WTC11 (cell line): ENCODE measurements at regions not wholly inside any gene's neighbourhood (a gene's known extent, or its start where the extent isn't known, plus 50 kb on each side); places are given as distances from the start of the nearest gene placed in this dataset.
"Not testable (repeated sequence)": the region's sequence is repeated elsewhere in the genome, so short reads cannot be mapped to it uniquely, and the experiment has no call there.

Experiments used
- ATAC-seq: fragments of 200-7000 bp; cut with Tn5 transposase; 2 replicates; pipeline ENCODE4 v1.10.0; 2021; ENCODE audit warnings: mild to moderate bottlenecking, moderate library complexity
- CTCF ChIA-PET: fragments of 300-600 bp; sonication (Branson Sonifier 250); formaldehyde crosslinking; loops from one replicate; lab custom pipeline; 2021; ENCODE audit warnings: antibody characterized with exemption; lab: Charles Lee
- POLR2A ChIA-PET: fragments of 350-600 bp; sonication (Branson Sonifier 250); formaldehyde crosslinking; loops from one replicate; lab custom pipeline; 2021; ENCODE audit warnings: antibody characterized with exemption; lab: Charles Lee
- DNase-seq: peaks from one replicate; pipeline ENCODE4 v3.0.0; 2021; ENCODE audit warnings: low spot score
- H3K27ac Mint-ChIP-seq: 2 replicates; pipeline ENCODE4 v1.8.0; 2021; ENCODE audit warnings: mixed read lengths
- H3K27me3 Mint-ChIP-seq: 2 replicates; pipeline ENCODE4 v1.8.0; 2021; ENCODE audit warnings: low read depth, mild to moderate bottlenecking, moderate library complexity, mixed read lengths
- H3K36me3 Mint-ChIP-seq: 2 replicates; pipeline ENCODE4 v1.8.0; 2021; ENCODE audit warnings: mixed read lengths
- H3K4me1 Mint-ChIP-seq: 2 replicates; pipeline ENCODE4 v1.8.0; 2022; ENCODE audit warnings: mixed read lengths
- H3K4me3 Mint-ChIP-seq: 2 replicates; pipeline ENCODE4 v1.8.0; 2021; ENCODE audit warnings: mild to moderate bottlenecking, moderate library complexity, mixed read lengths
- H3K9me3 Mint-ChIP-seq: 2 replicates; pipeline ENCODE4 v1.8.0; 2021; ENCODE audit warnings: mixed read lengths
- ESRRA ChIP-seq: sonication (generic); formaldehyde crosslinking; IDR thresholded peaks from 2 replicates; pipeline ENCODE4 v1.8.1; 2022; ENCODE audit warnings: mild to moderate bottlenecking, missing genetic modification reagents, borderline replicate concordance
- GRHL2 ChIP-seq: fragments of 250-450 bp; sonication (Bioruptor Pico); IDR thresholded peaks from 2 replicates; pipeline ENCODE4 v1.8.0; 2022; ENCODE audit warnings: mild to moderate bottlenecking, moderate library complexity; ENCODE audit not compliant: insufficient replicate concordance, severe bottlenecking
- JUN ChIP-seq: sonication (generic); formaldehyde crosslinking; IDR thresholded peaks from 2 replicates; pipeline ENCODE4 v1.8.0; 2023; ENCODE audit warnings: mild to moderate bottlenecking, missing genetic modification reagents
- NFYB ChIP-seq: sonication (generic); formaldehyde crosslinking; conservative IDR thresholded peaks from 2 replicates; pipeline ENCODE4 v1.8.0; 2022; ENCODE audit warnings: low read depth, missing genetic modification reagents
- PRRX2 ChIP-seq: fragments of 250-450 bp; sonication (Bioruptor Pico); IDR thresholded peaks from 2 replicates; pipeline ENCODE4 v1.8.0; 2021; ENCODE audit warnings: mild to moderate bottlenecking
- SP1 ChIP-seq: sonication (generic); formaldehyde crosslinking; conservative IDR thresholded peaks from 2 replicates; pipeline ENCODE4 v1.8.1; 2022; ENCODE audit warnings: missing genetic modification reagents
- ZNF423 ChIP-seq: fragments of 250-450 bp; sonication (Bioruptor Pico); IDR thresholded peaks from 2 replicates; pipeline ENCODE4 v2.1.2; 2022; ENCODE audit warnings: mild to moderate bottlenecking, moderate library complexity
- TF ChIP-seq, protein P1 (sequence below): sonication (generic); formaldehyde crosslinking; IDR thresholded peaks from 2 replicates; pipeline ENCODE4 v1.8.0; 2022; ENCODE audit warnings: mild to moderate bottlenecking, missing genetic modification reagents
- TF ChIP-seq, protein P2 (sequence below): sonication (generic); formaldehyde crosslinking; IDR thresholded peaks from 2 replicates; pipeline ENCODE4 v1.8.1; 2023; ENCODE audit warnings: mild to moderate bottlenecking, missing genetic modification reagents, moderate library complexity
- TF ChIP-seq, protein P3 (sequence below): sonication (generic); formaldehyde crosslinking; IDR thresholded peaks from 2 replicates; pipeline ENCODE4 v1.8.1; 2022; ENCODE audit warnings: mild to moderate bottlenecking, moderate library complexity, missing genetic modification reagents
- TF ChIP-seq, protein P4 (sequence below): sonication (generic); formaldehyde crosslinking; IDR thresholded peaks from 2 replicates; pipeline ENCODE4 v1.8.0; 2023; ENCODE audit warnings: missing genetic modification reagents, mild to moderate bottlenecking, borderline replicate concordance
- TF ChIP-seq, protein P5 (sequence below): sonication (generic); formaldehyde crosslinking; conservative IDR thresholded peaks from 2 replicates; pipeline ENCODE4 v1.8.1; 2023; ENCODE audit warnings: mild to moderate bottlenecking, low read depth, missing genetic modification reagents, moderate library complexity
- TF ChIP-seq, protein P6 (sequence below): sonication (generic); formaldehyde crosslinking; IDR thresholded peaks from 2 replicates; pipeline ENCODE4 v1.8.1; 2022; ENCODE audit warnings: mild to moderate bottlenecking, missing genetic modification reagents, moderate library complexity, borderline replicate concordance

DNA sequence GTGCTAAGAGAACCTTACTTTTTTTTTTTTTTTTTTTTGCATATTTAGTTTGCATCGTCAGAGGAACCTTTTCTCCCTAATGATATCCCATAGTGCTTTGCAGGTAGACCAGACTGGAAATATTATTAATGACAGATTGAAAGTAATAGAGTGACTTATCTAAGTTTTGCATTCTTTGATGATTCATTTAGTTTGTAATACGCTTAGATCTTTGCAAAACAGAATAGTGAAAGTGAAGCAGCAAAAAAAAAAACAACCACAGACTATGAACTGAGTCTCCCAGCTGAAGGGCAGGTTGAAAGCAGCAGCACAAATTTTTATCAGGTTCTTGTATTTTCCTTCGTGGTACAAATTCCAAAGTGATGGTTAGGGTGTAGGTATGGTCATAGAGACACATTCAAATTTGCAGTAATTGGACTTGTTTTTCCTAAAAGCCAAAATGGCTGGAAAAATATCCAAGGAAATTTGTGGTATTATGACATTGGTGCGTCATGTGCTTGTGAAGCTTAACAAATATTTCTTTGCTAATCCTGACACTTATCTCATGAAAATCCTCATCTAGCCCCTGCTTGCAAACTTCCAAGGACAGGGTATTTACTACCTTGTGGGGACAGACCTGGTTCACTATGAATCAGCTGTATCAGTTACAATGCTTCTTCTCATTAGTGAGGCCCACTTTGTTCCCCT is 81.8 kb upstream of the CREB5 start:
- Mint-ChIP-seq H3K9me3 (peaks cover 18% of the 10 kb centered on the region), H3K27ac (no peak overlapping the region), H3K4me1 (peaks cover 10% of the 10 kb centered on the region; the same call in 1 of the 2 replicates), H3K27me3 (no peaks in the 10 kb centered on the region), H3K4me3 (no peak overlapping the region), H3K36me3 (no peaks in the 10 kb centered on the region)
- ChIA-PET CTCF (interaction anchor here (0.7 to 1.2 kb wide), 2 partner anchors 33 to 200 kb away, joined by 3 to 4 read pairs; no protein-coding TSS in a partner anchor), POLR2A (no interaction called here)
- no peak for ATAC-seq
- DNase-seq = no peak
- TF ChIP-seq, protein P1, sequence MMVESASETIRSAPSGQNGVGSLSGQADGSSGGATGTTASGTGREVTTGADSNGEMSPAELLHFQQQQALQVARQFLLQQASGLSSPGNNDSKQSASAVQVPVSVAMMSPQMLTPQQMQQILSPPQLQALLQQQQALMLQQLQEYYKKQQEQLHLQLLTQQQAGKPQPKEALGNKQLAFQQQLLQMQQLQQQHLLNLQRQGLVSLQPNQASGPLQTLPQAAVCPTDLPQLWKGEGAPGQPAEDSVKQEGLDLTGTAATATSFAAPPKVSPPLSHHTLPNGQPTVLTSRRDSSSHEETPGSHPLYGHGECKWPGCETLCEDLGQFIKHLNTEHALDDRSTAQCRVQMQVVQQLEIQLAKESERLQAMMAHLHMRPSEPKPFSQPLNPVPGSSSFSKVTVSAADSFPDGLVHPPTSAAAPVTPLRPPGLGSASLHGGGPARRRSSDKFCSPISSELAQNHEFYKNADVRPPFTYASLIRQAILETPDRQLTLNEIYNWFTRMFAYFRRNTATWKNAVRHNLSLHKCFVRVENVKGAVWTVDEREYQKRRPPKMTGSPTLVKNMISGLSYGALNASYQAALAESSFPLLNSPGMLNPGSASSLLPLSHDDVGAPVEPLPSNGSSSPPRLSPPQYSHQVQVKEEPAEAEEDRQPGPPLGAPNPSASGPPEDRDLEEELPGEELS (CRISPR knock-in tag) = no peak
- TF ChIP-seq, protein P2, sequence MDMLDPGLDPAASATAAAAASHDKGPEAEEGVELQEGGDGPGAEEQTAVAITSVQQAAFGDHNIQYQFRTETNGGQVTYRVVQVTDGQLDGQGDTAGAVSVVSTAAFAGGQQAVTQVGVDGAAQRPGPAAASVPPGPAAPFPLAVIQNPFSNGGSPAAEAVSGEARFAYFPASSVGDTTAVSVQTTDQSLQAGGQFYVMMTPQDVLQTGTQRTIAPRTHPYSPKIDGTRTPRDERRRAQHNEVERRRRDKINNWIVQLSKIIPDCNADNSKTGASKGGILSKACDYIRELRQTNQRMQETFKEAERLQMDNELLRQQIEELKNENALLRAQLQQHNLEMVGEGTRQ (CRISPR knock-in tag) = no peak
- TF ChIP-seq, protein P3, sequence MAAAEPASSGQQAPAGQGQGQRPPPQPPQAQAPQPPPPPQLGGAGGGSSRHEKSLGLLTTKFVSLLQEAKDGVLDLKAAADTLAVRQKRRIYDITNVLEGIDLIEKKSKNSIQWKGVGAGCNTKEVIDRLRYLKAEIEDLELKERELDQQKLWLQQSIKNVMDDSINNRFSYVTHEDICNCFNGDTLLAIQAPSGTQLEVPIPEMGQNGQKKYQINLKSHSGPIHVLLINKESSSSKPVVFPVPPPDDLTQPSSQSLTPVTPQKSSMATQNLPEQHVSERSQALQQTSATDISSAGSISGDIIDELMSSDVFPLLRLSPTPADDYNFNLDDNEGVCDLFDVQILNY (CRISPR knock-in tag) = no peak
- TF ChIP-seq, protein P4, sequence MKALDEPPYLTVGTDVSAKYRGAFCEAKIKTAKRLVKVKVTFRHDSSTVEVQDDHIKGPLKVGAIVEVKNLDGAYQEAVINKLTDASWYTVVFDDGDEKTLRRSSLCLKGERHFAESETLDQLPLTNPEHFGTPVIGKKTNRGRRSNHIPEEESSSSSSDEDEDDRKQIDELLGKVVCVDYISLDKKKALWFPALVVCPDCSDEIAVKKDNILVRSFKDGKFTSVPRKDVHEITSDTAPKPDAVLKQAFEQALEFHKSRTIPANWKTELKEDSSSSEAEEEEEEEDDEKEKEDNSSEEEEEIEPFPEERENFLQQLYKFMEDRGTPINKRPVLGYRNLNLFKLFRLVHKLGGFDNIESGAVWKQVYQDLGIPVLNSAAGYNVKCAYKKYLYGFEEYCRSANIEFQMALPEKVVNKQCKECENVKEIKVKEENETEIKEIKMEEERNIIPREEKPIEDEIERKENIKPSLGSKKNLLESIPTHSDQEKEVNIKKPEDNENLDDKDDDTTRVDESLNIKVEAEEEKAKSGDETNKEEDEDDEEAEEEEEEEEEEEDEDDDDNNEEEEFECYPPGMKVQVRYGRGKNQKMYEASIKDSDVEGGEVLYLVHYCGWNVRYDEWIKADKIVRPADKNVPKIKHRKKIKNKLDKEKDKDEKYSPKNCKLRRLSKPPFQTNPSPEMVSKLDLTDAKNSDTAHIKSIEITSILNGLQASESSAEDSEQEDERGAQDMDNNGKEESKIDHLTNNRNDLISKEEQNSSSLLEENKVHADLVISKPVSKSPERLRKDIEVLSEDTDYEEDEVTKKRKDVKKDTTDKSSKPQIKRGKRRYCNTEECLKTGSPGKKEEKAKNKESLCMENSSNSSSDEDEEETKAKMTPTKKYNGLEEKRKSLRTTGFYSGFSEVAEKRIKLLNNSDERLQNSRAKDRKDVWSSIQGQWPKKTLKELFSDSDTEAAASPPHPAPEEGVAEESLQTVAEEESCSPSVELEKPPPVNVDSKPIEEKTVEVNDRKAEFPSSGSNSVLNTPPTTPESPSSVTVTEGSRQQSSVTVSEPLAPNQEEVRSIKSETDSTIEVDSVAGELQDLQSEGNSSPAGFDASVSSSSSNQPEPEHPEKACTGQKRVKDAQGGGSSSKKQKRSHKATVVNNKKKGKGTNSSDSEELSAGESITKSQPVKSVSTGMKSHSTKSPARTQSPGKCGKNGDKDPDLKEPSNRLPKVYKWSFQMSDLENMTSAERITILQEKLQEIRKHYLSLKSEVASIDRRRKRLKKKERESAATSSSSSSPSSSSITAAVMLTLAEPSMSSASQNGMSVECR (CRISPR knock-in tag) = no peak

DNA sequence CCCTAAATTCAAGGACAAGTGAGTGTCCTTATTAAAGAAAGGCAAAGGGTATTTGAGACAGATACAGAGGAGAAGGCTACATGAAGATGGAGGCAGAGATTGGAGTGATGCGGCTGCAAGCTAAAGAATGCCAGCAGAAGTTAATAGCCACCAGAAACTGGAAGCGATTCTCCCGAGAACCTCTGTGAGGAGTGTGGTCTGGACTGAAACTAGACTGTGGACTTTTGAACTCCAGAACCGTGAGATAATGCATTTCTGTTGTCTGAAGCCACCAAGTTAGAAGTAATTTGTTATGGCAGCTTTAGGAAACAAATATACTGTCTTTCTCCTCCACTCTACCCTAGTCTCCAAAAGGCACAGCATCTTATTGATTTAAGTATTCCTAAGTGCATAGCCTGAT is 80.3 kb upstream of the CREB5 start:
- H3K4me1 Mint-ChIP-seq = peaks cover 10% of the 10 kb centered on the region; the same call in 1 of the 2 replicates
- no peaks in the 10 kb centered on the region for H3K27me3 Mint-ChIP-seq
- ATAC-seq (no peak), DNase-seq (no peak)
- ChIA-PET POLR2A (no interaction called here), CTCF (interaction anchor here (1.7 kb wide), 1 partner anchor 16 kb away, joined by 4 read pairs; no protein-coding TSS in a partner anchor)
- no peaks in the 10 kb centered on the region for H3K36me3 Mint-ChIP-seq
- no peak overlapping the region for H3K4me3 Mint-ChIP-seq
- H3K9me3 Mint-ChIP-seq = peaks cover 18% of the 10 kb centered on the region
- H3K27ac Mint-ChIP-seq = no peak overlapping the region
- TF ChIP-seq ZNF423 (CRISPR knock-in tag) (no peak), SP1 (CRISPR knock-in tag) (no peak), JUN (CRISPR knock-in tag) (no peak), PRRX2 (CRISPR knock-in tag) (no peak), ESRRA (CRISPR knock-in tag) (no peak), GRHL2 (CRISPR knock-in tag) (no peak), NFYB (CRISPR knock-in tag) (no peak)
- TF ChIP-seq, protein P5, sequence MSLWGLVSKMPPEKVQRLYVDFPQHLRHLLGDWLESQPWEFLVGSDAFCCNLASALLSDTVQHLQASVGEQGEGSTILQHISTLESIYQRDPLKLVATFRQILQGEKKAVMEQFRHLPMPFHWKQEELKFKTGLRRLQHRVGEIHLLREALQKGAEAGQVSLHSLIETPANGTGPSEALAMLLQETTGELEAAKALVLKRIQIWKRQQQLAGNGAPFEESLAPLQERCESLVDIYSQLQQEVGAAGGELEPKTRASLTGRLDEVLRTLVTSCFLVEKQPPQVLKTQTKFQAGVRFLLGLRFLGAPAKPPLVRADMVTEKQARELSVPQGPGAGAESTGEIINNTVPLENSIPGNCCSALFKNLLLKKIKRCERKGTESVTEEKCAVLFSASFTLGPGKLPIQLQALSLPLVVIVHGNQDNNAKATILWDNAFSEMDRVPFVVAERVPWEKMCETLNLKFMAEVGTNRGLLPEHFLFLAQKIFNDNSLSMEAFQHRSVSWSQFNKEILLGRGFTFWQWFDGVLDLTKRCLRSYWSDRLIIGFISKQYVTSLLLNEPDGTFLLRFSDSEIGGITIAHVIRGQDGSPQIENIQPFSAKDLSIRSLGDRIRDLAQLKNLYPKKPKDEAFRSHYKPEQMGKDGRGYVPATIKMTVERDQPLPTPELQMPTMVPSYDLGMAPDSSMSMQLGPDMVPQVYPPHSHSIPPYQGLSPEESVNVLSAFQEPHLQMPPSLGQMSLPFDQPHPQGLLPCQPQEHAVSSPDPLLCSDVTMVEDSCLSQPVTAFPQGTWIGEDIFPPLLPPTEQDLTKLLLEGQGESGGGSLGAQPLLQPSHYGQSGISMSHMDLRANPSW = no peak
- TF ChIP-seq, protein P6, sequence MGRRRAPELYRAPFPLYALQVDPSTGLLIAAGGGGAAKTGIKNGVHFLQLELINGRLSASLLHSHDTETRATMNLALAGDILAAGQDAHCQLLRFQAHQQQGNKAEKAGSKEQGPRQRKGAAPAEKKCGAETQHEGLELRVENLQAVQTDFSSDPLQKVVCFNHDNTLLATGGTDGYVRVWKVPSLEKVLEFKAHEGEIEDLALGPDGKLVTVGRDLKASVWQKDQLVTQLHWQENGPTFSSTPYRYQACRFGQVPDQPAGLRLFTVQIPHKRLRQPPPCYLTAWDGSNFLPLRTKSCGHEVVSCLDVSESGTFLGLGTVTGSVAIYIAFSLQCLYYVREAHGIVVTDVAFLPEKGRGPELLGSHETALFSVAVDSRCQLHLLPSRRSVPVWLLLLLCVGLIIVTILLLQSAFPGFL (CRISPR knock-in tag) = no peak

DNA sequence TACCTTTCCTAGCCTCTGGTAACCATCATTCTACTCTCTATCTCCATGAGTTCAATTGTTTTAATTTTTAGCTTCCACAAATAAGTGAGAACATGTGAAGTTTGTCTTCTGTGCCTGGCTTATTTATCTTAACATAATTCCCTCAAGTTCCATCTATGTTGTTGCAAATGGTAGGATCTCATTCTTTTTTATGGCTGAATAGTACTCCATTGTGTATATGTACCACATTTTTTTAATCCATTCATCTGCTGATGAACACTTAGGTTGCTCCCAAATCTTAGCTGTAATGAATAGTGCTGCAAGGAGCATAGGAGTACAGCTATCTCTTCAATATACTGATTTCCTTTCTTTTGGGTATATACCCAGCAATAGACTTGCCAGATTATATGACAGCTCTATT is 78.8 kb upstream of the CREB5 start:
- ATAC-seq, H3K4me1 Mint-ChIP-seq, CTCF ChIA-PET, H3K36me3 Mint-ChIP-seq, H3K27ac Mint-ChIP-seq, H3K27me3 Mint-ChIP-seq, DNase-seq, H3K4me3 Mint-ChIP-seq: not testable (repeated sequence)
- peaks cover 18% of the 10 kb centered on the region for H3K9me3 Mint-ChIP-seq
- POLR2A ChIA-PET = interaction anchor here (1.2 kb wide), 1 partner anchor 44 kb away, joined by 3 read pairs; no protein-coding TSS in a partner anchor
